Activated T-cell treated with anti-CD3 and anti-CD28 coated beads, Interleukin-2, amount 50 U/mL, for 48 hours (primary cell): ENCODE measurements at regions not wholly inside any gene's neighbourhood (a gene's known extent, or its start where the extent isn't known, plus 50 kb on each side); places are given as distances from the start of the nearest gene placed in this dataset.
A peak's percentile ranks its signal among the peaks of the same experiment; 100 is the strongest.

ENCODE experiments used
- DNase-seq, 2 experiments: peaks; one replicate each; pipeline ENCODE4 v3.0.0-alpha.2; 2020

DNA sequence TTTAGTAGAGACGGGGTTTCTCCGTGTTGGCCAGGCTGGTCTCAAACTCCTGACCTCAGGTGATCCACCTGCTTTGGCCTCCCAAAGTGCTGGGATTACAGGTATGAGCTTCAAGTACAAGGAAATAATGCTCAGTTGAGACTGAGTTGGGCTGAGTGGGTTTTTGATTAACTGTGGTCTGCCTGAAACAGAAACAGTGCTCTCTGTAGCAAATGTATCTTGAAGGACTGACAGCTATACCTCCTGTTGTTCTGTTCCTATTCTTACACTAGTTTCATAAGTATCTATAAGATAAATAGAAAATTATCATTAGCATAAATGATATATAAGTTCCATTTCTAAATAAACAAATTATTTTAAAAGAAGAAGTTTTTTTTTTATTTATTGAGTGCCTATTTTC lies 142.8 kb upstream of the PTPRK start:
- no peak for DNase-seq

GRCh38 chr6:128659878-128660622 lies 139.7 kb upstream of the PTPRK start:
- DNase-seq: no peak

- DNase-seq: no peak
Measured at GRCh38 chr6:128659276-128659675, 138.9 kb upstream of the PTPRK start.

DNA sequence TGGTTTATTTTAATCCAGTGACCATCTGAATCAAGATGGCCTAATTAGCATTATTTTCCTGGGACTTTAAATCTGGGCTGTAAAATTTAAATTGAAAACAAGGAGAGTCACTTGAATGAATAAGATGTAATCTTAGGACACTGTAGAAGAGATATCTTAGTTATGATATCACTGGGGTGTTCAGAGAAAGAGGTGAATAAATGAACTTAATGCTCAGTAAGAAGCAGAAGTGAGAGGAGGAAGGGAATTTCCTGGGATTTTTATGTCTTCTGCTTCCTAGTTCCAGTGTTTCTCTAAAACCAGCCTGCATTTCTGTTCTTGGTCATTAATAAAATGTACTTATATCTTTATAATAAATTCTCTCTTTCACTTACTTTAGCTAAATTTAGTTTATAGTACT lies 136.8 kb upstream of the PTPRK start:
- DNase-seq: no peak

- peak; percentile 36 to 43 for DNase-seq
Measured at GRCh38 chr6:128655978-128656498, 135.6 kb upstream of the PTPRK start.

DNA sequence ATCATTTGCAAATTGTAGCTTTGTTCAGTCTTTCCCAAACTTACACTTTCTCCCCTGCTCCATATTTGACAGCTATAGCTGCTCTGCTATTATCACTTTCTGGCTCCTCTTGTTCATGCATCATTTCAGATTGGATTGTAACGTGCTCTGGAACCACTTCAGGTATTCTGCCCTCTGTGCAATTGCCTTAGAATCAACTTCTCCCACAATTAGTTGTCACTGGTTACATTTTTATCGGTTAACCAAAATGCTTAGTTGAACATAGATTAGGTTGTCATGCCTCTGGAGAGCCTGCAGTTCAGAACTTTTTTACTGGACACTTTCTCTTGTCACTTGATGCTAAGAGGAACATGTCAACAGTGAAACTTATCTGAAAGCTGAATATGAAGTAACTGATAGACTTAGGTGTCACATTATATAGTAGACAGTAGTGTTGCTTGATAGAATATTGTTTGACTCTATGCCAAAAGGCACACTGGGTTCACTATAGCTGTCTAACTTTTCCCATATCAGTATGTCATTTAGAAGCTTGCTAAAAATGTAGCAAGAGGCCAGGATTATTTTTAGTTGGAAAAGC lies 127.7 kb upstream of the PTPRK start:
- DNase-seq: no peak

GRCh38 chr6:128642132-128642531 lies 121.7 kb upstream of the PTPRK start:
- DNase-seq: no peak

GRCh38 chr6:128641703-128642102 lies 121.3 kb upstream of the PTPRK start:
- no peak for DNase-seq

- DNase-seq: no peak
Measured at GRCh38 chr6:128638817-128639216, 118.4 kb upstream of the PTPRK start.

- no peak for DNase-seq
Measured at GRCh38 chr6:128635219-128635618, 114.8 kb upstream of the PTPRK start.

DNA sequence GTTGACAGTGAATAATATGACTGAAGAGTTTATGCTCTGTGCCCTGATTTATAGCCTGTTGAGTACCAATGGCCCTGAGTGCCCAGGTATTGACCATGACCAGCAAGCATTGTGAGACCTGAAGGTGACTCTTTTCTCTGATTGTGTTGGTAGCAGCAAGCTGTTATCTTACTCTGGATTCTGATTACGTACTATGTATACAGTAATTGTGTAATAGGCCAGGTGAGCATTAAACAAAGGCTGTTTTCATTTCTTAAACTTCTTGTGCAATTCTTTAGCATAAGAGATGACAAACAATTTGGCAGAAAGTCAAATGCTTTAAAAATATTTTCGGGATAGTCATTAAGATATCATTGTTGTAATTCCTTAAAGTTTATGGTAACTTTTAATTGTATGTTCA lies 111.7 kb upstream of the PTPRK start:
- DNase-seq: no peak

- no peak for DNase-seq
Measured at GRCh38 chr6:128631031-128631430, 110.6 kb upstream of the PTPRK start.

- no peak for DNase-seq
Measured at GRCh38 chr6:128630213-128630612, 109.8 kb upstream of the PTPRK start.

DNA sequence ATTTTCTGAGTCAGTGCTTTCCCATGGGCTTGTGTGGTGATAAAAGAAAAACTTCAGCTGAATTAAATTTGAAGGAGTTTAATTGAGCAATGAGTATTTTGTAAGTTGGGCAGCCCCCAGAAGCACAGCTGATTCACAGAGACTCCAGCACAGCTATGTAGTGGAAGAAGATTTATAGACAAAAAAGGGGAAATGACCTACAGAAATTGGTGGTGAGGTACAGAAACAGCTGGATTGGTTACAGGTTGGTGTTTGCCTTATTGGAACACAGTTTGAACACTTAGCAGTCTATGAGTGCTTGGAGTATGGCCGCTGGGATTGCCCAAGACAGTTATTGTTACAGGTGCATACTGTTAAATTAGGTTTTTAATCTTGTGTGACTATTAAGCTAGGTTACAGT lies 96.9 kb upstream of the PTPRK start:
- DNase-seq: no peak

DNA sequence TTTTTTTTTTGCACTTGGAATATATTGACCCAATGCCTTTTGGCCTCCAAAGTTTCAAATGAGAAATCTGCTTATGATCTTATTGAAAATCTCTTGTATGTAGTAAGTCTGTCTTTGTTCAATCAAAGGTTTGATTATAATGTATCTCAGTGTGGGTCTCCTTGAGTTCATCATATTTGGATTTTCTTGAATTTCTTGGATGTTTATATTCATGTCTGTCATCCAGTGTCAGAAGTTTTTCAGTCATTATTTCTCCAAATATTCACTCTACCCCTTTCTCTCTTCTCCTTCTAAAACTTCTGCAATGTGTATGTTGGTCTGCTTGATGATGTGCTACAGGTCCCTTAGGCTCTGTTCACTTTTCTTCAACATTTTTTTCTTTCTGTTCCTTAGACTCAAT lies 95.9 kb upstream of the PTPRK start:
- DNase-seq: no peak

DNA sequence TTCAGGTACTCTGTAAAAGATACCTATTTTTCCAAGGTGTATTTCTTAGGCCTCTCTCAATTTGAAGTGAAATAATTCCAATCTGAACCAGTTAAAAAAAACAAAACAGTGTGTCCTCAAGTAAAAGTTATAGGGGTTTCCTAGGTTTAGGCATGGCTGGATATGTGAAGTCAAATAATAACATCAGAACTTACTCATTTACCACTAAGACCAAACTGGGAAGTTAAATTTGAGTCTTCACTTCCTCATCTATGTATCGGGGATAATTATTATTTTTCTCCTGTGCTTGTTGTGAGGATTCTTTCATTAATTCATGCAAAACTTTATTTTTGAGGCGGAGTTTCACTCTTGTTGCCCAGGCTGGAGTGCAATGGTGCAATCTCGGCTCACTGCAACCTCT lies 86.2 kb upstream of the PTPRK start:
- DNase-seq: no peak

DNA sequence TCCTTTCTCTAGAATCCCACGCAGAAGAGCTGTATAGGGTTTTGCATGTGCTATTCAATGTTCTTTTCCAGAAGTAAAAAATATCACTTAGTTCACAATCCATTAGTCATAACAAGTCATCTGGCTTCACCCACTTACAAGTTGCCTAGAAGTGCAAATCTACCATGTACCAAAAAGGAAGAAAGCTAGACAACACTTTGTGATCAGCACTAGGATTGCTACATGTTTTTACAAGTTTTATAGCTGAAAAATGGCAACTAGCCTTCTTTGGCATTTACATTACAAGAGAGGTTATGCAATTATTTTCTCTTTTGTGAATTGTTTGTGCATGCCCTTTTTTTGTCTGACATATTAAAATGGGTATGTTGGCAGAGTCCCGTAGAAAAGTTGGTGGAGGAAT lies 85.6 kb upstream of the PTPRK start:
- no peak for DNase-seq

GRCh38 chr6:128601060-128601459 lies 80.7 kb upstream of the PTPRK start:
- no peak for DNase-seq

GRCh38 chr6:128600397-128600951 lies 80.1 kb upstream of the PTPRK start:
- DNase-seq: no peak

DNA sequence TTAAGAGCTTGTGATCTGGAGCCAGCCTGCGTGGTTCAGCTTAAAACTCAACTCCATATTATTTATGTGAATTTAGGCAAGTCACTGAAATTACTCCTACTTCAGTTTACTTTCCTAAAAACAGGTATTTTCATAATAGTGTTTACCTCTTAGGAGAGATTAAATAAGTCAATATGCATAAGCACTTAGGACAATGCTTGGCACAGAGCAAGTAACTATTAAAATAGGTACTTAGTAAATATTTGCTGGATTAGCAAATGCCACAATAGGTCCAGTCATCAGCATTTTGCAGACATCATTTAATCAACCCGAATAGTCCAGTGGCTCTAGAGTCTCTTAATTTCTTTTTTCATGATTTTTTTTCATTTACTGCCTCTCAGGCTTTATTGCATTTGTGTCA lies 78.6 kb upstream of the PTPRK start:
- no peak for DNase-seq

DNA sequence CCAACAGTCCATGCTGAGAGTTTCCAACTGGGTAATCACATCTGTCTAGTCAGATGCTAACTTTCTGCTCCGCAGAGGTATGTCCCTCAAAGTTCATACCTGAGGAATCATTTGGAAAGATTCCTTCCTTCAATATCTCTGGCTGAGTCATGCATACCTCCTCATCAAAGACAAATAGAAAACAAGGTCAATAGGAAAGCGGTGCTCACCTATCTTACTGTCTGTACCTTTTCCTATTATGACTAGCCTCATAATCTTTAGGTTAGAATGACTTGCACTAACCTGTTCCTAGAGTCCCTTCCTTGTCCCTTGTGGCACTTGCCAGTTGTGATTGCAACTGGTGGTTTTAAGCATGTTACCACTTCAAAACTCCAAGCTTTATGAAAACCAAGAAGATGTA lies 78.2 kb upstream of the PTPRK start:
- DNase-seq: no peak

GRCh38 chr6:128597956-128598355 lies 77.6 kb upstream of the PTPRK start:
- no peak for DNase-seq

DNA sequence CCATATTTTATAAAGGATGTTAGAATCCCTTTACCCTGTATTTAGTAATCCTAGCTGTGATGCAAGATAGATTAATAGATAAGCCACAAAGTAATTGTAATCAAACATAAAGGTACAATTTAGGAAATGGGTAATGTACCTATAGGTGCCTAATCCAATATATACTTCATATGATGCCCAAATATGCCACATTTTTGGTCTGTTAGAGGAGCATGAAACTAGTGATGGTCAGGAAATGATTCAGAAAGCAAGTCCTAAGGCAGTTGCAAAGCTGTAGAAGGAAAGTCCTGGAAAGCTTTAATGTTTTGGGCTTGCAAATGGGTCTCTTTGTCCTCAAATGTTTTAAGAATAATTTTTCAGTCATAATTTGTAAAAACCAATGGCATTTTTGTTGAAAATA lies 76.6 kb upstream of the PTPRK start:
- no peak for DNase-seq

- DNase-seq: no peak
Measured at GRCh38 chr6:128595544-128595943, 75.1 kb upstream of the PTPRK start.

- no peak for DNase-seq
Measured at GRCh38 chr6:128586095-128586494, 65.7 kb upstream of the PTPRK start.
